Prostate gland (tissue), 2 donors: ENCODE measurements at regions not wholly inside any gene's neighbourhood (a gene's known extent, or its start where the extent isn't known, plus 50 kb on each side); places are given as distances from the start of the nearest gene placed in this dataset.

Source experiments
- DNase-seq: peaks from one replicate; pipeline ENCODE4 v3.0.0-alpha.2; 2019; ENCODE audit warnings: low spot score
- H3K27ac ChIP-seq, 2 donors: fragments of 200-600 bp; sonication (generic); 2 replicates each; pipeline ENCODE4 v1.5.1; 2017 to 2019
- H3K27me3 ChIP-seq: fragments of 200-600 bp; sonication (generic); replicated peaks from 2 replicates; pipeline ENCODE4 v1.5.1; 2019; ENCODE audit not compliant: insufficient read depth
- H3K36me3 ChIP-seq, 2 donors: fragments of 200-600 bp; sonication (generic); 1 replicate in 1 of 2; 2 replicates in 1 of 2; pipeline versions ENCODE4 v1.5.1 to v1.8.1; 2017 to 2019
- H3K4me1 ChIP-seq: fragments of 200-600 bp; sonication (generic); replicated peaks from 2 replicates; pipeline ENCODE4 v1.5.1; 2019
- H3K4me3 ChIP-seq, 2 donors: fragments of 200-600 bp; sonication (generic); 2 replicates each; pipeline ENCODE4 v1.5.1; 2017 to 2019
- H3K9me3 ChIP-seq: fragments of 200-600 bp; sonication (generic); 2 replicates; pipeline ENCODE4 v1.5.1; 2017
- POLR2A ChIP-seq: fragments of 450-650 bp; IDR thresholded peaks from one replicate; pipeline ENCODE4 v1.6.1; 2016; ENCODE audit warnings: antibody characterized with exemption, mild to moderate bottlenecking
- POLR2AphosphoS5 ChIP-seq: sonication (generic); formaldehyde crosslinking; IDR thresholded peaks from one replicate; pipeline ENCODE4 v1.6.1; 2017; ENCODE audit warnings: antibody characterized with exemption
- WGBS: methylation state at CpG from one replicate; pipeline ENCODE4 v1.1.5; 2018; 5-methylcytosine and 5-hydroxymethylcytosine counted together
- intact Hi-C: fragments of 100-400 bp; cut with DNase I; formaldehyde crosslinking; loops from one replicate; pipeline ENCODE4 v1.14.2; 2022
- TF ChIP-seq, protein P1 (sequence below), 4 experiments: fragments of 200-600 bp in 2 of 4; fragments of 450-650 bp in 2 of 4; sonication (generic) in 2 of 4; IDR thresholded peaks; 1 replicate in 3 of 4; 2 replicates in 1 of 4; pipeline ENCODE4 v1.5.1; 2016 to 2019; ENCODE audit warnings: antibody characterized with exemption in 4 of 4, mild to moderate bottlenecking in 2 of 4, moderate library complexity in 2 of 4

DNA sequence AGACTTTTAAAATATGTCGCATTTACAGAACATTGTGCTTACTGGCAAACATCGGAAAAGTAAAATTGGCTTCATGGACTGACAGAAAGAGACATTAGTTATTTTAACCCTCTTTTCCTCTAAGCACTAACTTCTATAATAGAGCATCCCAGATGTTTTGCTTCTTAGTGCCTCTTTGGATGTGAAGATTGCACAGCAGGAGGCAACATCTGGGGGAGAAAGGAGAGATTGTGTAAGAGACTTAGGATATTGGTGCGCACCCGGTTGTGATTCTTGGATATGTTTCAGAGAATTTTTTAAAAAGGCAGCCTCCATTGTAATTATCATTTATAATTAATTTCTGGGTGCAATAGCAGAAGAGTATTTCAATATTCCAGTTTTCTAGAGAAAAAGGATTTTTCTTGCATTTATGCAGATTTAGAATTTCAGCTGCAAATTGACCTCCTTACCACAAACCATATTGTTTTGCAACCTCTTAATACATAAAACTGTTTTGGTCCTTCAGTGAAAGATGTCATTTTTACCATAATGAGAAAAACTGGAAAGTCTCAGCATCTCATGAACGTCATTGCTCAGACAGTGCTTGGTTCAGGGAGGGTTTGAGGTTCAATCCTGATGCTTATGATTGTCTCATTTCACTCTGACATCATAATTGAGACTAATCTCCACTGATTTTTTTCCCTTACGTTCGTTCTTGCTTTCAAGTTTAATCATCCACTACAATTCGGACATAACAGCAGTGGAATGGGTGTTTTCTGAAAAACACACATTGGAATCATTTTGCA lies 404.3 kb downstream of the ZNF521 start:
- TF ChIP-seq POLR2A (no peak), POLR2AphosphoS5 (no peak)
- TF ChIP-seq, protein P1, sequence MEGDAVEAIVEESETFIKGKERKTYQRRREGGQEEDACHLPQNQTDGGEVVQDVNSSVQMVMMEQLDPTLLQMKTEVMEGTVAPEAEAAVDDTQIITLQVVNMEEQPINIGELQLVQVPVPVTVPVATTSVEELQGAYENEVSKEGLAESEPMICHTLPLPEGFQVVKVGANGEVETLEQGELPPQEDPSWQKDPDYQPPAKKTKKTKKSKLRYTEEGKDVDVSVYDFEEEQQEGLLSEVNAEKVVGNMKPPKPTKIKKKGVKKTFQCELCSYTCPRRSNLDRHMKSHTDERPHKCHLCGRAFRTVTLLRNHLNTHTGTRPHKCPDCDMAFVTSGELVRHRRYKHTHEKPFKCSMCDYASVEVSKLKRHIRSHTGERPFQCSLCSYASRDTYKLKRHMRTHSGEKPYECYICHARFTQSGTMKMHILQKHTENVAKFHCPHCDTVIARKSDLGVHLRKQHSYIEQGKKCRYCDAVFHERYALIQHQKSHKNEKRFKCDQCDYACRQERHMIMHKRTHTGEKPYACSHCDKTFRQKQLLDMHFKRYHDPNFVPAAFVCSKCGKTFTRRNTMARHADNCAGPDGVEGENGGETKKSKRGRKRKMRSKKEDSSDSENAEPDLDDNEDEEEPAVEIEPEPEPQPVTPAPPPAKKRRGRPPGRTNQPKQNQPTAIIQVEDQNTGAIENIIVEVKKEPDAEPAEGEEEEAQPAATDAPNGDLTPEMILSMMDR (IDR thresholded peaks at IDR 0.05) = no peak
- no peak for DNase-seq
- intact Hi-C loops = no loop called here
- Histone ChIP-seq H3K27ac (no peak overlapping the region), H3K4me1 (no peaks in the 10 kb centered on the region), H3K9me3 (no peaks in the 10 kb centered on the region), H3K4me3 (no peak overlapping the region), H3K27me3 (no peaks in the 10 kb centered on the region), H3K36me3 (no peaks in the 10 kb centered on the region)
- 60% methylated on average over 8 of the region's 8 CpGs for WGBS

GRCh38 chr18:24949908-24950307 lies 402.1 kb downstream of the ZNF521 start:
- no peaks in the 10 kb centered on the region for H3K4me1 ChIP-seq
- no peaks in the 10 kb centered on the region for H3K27me3 ChIP-seq
- TF ChIP-seq POLR2A = no peak
- no peak for TF ChIP-seq POLR2AphosphoS5
- TF ChIP-seq, protein P1 (IDR thresholded peaks at IDR 0.05) = no peak
- WGBS = 79% methylated on average over 5 of the region's 5 CpGs
- no peaks in the 10 kb centered on the region for H3K9me3 ChIP-seq
- intact Hi-C loops = no loop called here
- no peak overlapping the region for H3K4me3 ChIP-seq
- H3K36me3 ChIP-seq = no peaks in the 10 kb centered on the region
- no peak overlapping the region for H3K27ac ChIP-seq
- no peak for DNase-seq

DNA sequence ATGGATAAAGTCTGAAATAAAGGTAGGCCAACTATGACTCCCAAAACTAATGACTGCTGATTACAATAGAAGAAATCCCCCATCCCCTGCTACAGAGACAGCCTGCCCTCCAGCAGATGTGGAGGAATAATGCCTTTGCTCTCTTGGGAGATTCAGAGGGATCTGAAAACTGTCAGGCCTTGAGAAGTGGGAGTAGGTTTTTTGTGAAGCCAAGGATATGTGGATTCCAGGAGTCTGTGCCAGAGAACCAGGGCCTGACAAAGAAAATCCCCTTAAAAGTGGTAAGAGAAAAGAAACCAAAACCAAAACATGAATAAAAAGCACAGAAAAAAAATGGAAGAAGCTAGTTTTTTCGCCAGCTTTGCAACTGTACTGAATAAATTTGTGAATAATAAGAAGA lies 397.6 kb downstream of the ZNF521 start:
- intact Hi-C loops = no loop called here
- no peaks in the 10 kb centered on the region for H3K4me1 ChIP-seq
- H3K4me3 ChIP-seq = no peak overlapping the region
- no peak overlapping the region for H3K27ac ChIP-seq
- H3K36me3 ChIP-seq = no peaks in the 10 kb centered on the region
- H3K27me3 ChIP-seq = no peaks in the 10 kb centered on the region
- DNase-seq = no peak
- WGBS = 76% methylated on average over 1 of the region's 1 CpG
- no peak for TF ChIP-seq POLR2AphosphoS5
- TF ChIP-seq POLR2A = no peak
- TF ChIP-seq, protein P1 (IDR thresholded peaks at IDR 0.05) = no peak
- no peaks in the 10 kb centered on the region for H3K9me3 ChIP-seq

GRCh38 chr18:24958001-24958400 lies 394.0 kb downstream of the ZNF521 start:
- no peak overlapping the region for H3K27ac ChIP-seq
- no peaks in the 10 kb centered on the region for H3K27me3 ChIP-seq
- 77% methylated on average over 2 of the region's 2 CpGs for WGBS
- no peaks in the 10 kb centered on the region for H3K4me1 ChIP-seq
- no peak overlapping the region for H3K4me3 ChIP-seq
- no peaks in the 10 kb centered on the region for H3K36me3 ChIP-seq
- TF ChIP-seq, protein P1 (IDR thresholded peaks at IDR 0.05) = no peak
- TF ChIP-seq POLR2A (no peak), POLR2AphosphoS5 (no peak)
- intact Hi-C loops = no loop called here
- no peak for DNase-seq
- H3K9me3 ChIP-seq = no peaks in the 10 kb centered on the region

- 38% methylated on average over 7 of the region's 7 CpGs for WGBS
Observed at GRCh38 chr18:24959051-24959476, 392.9 kb downstream of the ZNF521 start.

More at GRCh38 chr18:24959051-24959476, 392.9 kb downstream of the ZNF521 start:
- intact Hi-C loops = no loop called here
- Histone ChIP-seq H3K36me3 (no peaks in the 10 kb centered on the region), H3K27me3 (no peaks in the 10 kb centered on the region), H3K4me1 (no peaks in the 10 kb centered on the region), H3K9me3 (no peaks in the 10 kb centered on the region), H3K4me3 (no peak overlapping the region), H3K27ac (no peak overlapping the region)
- DNase-seq = no peak
- TF ChIP-seq POLR2A (no peak), POLR2AphosphoS5 (no peak)
- TF ChIP-seq, protein P1 (IDR thresholded peaks at IDR 0.05) = no peak
